Fibroblast of lung (primary cell): ENCODE measurements at regions not wholly inside any gene's neighbourhood (a gene's known extent, or its start where the extent isn't known, plus 50 kb on each side); places are given as distances from the start of the nearest gene placed in this dataset.

Experiments used
- DNase-seq, 2 donors: peaks; one replicate each; pipeline versions ENCODE4 v3.0.0 to v3.0.0-alpha.2; 2010; ENCODE audit warnings: low read depth in 2 of 2
- H2AFZ ChIP-seq: 2 replicates; pipeline ENCODE4 v1.5.1; 2012; ENCODE audit warnings: low read length, control low read depth, inconsistent platforms
- H3K27ac ChIP-seq: 2 replicates; pipeline ENCODE4 v1.5.1; 2011; ENCODE audit warnings: low read length, control low read depth; ENCODE audit not compliant: insufficient read depth
- H3K27me3 ChIP-seq: 2 replicates; pipeline ENCODE4 v1.5.1; 2011; ENCODE audit warnings: mild to moderate bottlenecking, low read length; ENCODE audit not compliant: control insufficient read depth, insufficient read depth
- H3K36me3 ChIP-seq: 2 replicates; pipeline ENCODE4 v1.5.1; 2011; ENCODE audit warnings: low read length; ENCODE audit not compliant: control insufficient read depth, insufficient read depth
- H3K4me1 ChIP-seq: 2 replicates; pipeline ENCODE4 v1.5.1; 2011; ENCODE audit warnings: low read length; ENCODE audit not compliant: control insufficient read depth, insufficient read depth; ENCODE audit errors: extremely low read depth
- H3K4me2 ChIP-seq: 2 replicates; pipeline ENCODE4 v1.5.1; 2011; ENCODE audit warnings: low read length, control low read depth; ENCODE audit not compliant: insufficient read depth; ENCODE audit errors: extremely low read depth
- H3K4me3 ChIP-seq, 4 experiments: fragments of 200-600 bp in 1 of 4; sonication (generic) in 1 of 4; replicated peaks in 1 of 4; 2 replicates each; pipeline ENCODE4 v1.5.1; 2011 to 2016; ENCODE audit warnings: low read length in 4 of 4, low read depth in 3 of 4, mild to moderate bottlenecking in 3 of 4, control low read depth in 2 of 4, inconsistent platforms in 1 of 4, mixed read lengths in 1 of 4; ENCODE audit not compliant: insufficient read depth in 1 of 4; ENCODE audit errors: control extremely low read depth in 1 of 4
- H3K79me2 ChIP-seq: 2 replicates; pipeline ENCODE4 v1.5.1; 2012; ENCODE audit warnings: mild to moderate bottlenecking, low read length, inconsistent platforms; ENCODE audit not compliant: control insufficient read depth, insufficient read depth
- H3K9ac ChIP-seq: 2 replicates; pipeline ENCODE4 v1.5.1; 2011; ENCODE audit warnings: mild to moderate bottlenecking, low read length, control low read depth; ENCODE audit not compliant: insufficient read depth
- H3K9me3 ChIP-seq: 2 replicates; pipeline ENCODE4 v1.5.1; 2012; ENCODE audit warnings: low read depth, low read length; ENCODE audit not compliant: control insufficient read depth, insufficient read depth
- H4K20me1 ChIP-seq: 2 replicates; pipeline ENCODE4 v1.5.1; 2011; ENCODE audit warnings: low read length; ENCODE audit not compliant: control insufficient read depth, insufficient read depth; ENCODE audit errors: extremely low read depth
- CTCF ChIP-seq, 2 donors: IDR thresholded peaks in 1 of 2; conservative IDR thresholded peaks in 1 of 2; 1 replicate in 1 of 2; 2 replicates in 1 of 2; pipeline ENCODE4 v1.5.1; 2011 to 2012; ENCODE audit warnings: low read length in 2 of 2, control low read depth in 1 of 2, inconsistent platforms in 1 of 2, low read depth in 1 of 2, mild to moderate bottlenecking in 1 of 2
- EZH2 ChIP-seq: IDR thresholded peaks from 2 replicates; pipeline ENCODE4 v1.5.1; 2012; ENCODE audit warnings: low read length, control low read depth, mild to moderate bottlenecking; ENCODE audit errors: missing control alignments

DNA sequence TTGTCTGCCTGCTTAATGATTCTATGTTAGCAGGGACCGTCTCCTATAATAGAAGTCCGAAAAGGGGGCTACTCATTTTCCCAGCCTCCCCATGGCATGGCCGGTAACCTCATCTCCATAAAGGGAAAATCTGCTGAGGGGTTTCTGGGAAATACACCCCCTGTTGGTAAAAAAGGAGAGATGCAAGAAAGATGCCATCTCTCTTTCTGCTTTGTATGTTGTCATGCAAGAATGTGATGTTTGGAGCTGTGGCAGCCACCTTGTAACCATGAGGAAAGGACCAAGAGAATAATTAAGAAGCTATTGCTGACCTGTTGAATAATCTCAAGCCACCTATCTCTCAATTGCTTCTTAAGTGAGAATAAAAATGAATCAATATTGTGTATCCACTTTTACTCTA lies 94.8 kb upstream of the XYLT1 start:
- Histone ChIP-seq H4K20me1 (no peaks in the 10 kb centered on the region), H3K4me1 (no peaks in the 10 kb centered on the region), H3K4me2 (no peak overlapping the region), H3K4me3 (no peak overlapping the region), H3K9ac (no peak overlapping the region), H3K79me2 (no peaks in the 10 kb centered on the region), H2AFZ (no peak overlapping the region), H3K27me3 (no peaks in the 10 kb centered on the region), H3K27ac (no peak overlapping the region), H3K36me3 (no peaks in the 10 kb centered on the region), H3K9me3 (no peaks in the 10 kb centered on the region)
- TF ChIP-seq EZH2 (no peak), CTCF (conservative IDR thresholded peaks at IDR 0.05 in 1 of 2, IDR thresholded peaks at IDR 0.05 in 1 of 2; ENCODE audit: low read depth in 1 of 2, low read length in 2 of 2) (no peak)
- DNase-seq = no peak

DNA sequence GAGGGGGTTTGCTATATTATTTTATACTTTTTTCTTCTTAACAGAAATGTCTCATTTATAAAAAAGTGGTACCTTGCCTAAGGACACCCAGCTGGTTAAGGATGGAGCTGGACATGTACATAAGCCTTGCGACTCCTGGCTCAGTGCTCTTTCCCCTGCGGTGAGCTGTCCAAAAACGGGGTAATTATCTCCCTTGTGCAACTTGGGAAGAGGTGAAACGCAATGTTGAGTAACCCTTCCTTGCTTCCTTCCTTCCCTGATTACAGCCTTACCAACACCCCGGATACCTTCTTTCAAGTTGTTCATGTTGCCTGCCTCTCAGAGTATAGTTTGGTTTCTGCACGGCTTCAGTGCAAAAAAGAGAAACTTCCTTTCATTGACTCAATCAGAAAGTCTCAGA lies 94.1 kb upstream of the XYLT1 start:
- Histone ChIP-seq H3K4me3 (no peak overlapping the region), H2AFZ (no peak overlapping the region), H3K27me3 (no peaks in the 10 kb centered on the region), H3K36me3 (no peaks in the 10 kb centered on the region), H3K4me1 (no peaks in the 10 kb centered on the region), H3K4me2 (no peak overlapping the region), H3K9me3 (no peaks in the 10 kb centered on the region), H4K20me1 (no peaks in the 10 kb centered on the region), H3K79me2 (no peaks in the 10 kb centered on the region), H3K9ac (no peak overlapping the region), H3K27ac (no peak overlapping the region)
- TF ChIP-seq EZH2 (no peak), CTCF (conservative IDR thresholded peaks at IDR 0.05 in 1 of 2, IDR thresholded peaks at IDR 0.05 in 1 of 2; ENCODE audit: low read depth in 1 of 2, low read length in 2 of 2) (no peak)
- DNase-seq = no peak

GRCh38 chr16:17563323-17564091 lies 92.7 kb upstream of the XYLT1 start:
- H3K27ac ChIP-seq = no peak overlapping the region
- H3K79me2 ChIP-seq = no peaks in the 10 kb centered on the region
- H3K4me2 ChIP-seq = no peak overlapping the region
- H3K9me3 ChIP-seq = no peaks in the 10 kb centered on the region
- TF ChIP-seq EZH2 = no peak
- no peaks in the 10 kb centered on the region for H4K20me1 ChIP-seq
- no peaks in the 10 kb centered on the region for H3K27me3 ChIP-seq
- no peaks in the 10 kb centered on the region for H3K36me3 ChIP-seq
- no peak overlapping the region for H3K9ac ChIP-seq
- H2AFZ ChIP-seq = no peak overlapping the region
- H3K4me1 ChIP-seq = no peaks in the 10 kb centered on the region
- DNase-seq = no peak
- H3K4me3 ChIP-seq = no peak overlapping the region
